ENCODE measurements at regions not wholly inside any gene's neighbourhood (a gene's known extent, or its start where the extent isn't known, plus 50 kb on each side); places are given as distances from the start of the nearest gene placed in this dataset.

DNA sequence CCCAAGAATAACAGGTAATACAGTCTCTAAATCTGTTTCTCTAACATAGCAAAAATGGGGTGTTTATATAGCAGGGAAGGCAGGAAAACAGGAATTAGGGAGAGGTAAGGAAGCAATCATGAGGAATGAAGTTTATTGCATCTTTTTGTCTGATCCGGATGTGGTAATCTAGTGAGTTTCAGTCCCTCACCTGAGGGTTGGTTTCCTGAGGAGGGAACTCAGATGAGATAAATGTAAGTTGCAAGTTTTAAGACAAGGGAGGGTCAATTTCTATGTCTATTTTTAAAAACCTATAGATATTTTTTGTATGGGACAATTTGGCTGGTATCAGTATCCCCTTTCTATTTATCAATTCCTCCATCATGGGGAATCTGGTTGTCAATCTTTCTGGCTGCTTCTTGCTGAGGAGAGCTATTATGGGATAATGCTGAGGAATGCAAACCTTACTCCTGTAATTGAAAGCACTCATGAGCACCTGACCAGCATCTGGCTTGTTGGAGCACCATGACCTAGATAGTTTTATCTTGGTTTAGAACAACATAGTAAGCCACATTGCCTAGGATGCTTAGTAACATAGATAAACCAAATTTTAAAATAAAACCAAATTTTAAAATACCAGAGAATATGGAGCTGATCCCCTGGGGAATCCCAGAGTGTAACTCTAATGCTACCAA is 130.1 kb downstream of the ADAM29 start:
- TF ChIP-seq, protein P1, sequence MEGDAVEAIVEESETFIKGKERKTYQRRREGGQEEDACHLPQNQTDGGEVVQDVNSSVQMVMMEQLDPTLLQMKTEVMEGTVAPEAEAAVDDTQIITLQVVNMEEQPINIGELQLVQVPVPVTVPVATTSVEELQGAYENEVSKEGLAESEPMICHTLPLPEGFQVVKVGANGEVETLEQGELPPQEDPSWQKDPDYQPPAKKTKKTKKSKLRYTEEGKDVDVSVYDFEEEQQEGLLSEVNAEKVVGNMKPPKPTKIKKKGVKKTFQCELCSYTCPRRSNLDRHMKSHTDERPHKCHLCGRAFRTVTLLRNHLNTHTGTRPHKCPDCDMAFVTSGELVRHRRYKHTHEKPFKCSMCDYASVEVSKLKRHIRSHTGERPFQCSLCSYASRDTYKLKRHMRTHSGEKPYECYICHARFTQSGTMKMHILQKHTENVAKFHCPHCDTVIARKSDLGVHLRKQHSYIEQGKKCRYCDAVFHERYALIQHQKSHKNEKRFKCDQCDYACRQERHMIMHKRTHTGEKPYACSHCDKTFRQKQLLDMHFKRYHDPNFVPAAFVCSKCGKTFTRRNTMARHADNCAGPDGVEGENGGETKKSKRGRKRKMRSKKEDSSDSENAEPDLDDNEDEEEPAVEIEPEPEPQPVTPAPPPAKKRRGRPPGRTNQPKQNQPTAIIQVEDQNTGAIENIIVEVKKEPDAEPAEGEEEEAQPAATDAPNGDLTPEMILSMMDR (IDR thresholded peaks at IDR 0.05): no peak
- no peak for TF ChIP-seq POLR2A (IDR thresholded peaks at IDR 0.05; ENCODE audit: low read length)
- TF ChIP-seq HOXB5 (CRISPR knock-in tag; IDR thresholded peaks at IDR 0.05): no peak
- no peak for TF ChIP-seq SREBF2 (IDR thresholded peaks at IDR 0.05)
- TF ChIP-seq, protein P2, sequence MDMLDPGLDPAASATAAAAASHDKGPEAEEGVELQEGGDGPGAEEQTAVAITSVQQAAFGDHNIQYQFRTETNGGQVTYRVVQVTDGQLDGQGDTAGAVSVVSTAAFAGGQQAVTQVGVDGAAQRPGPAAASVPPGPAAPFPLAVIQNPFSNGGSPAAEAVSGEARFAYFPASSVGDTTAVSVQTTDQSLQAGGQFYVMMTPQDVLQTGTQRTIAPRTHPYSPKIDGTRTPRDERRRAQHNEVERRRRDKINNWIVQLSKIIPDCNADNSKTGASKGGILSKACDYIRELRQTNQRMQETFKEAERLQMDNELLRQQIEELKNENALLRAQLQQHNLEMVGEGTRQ (IDR thresholded peaks at IDR 0.05): no peak
